CD14-positive monocyte (primary cell): ENCODE measurements at regions not wholly inside any gene's neighbourhood (a gene's known extent, or its start where the extent isn't known, plus 50 kb on each side); places are given as distances from the start of the nearest gene placed in this dataset.

Experiments
- DNase-seq, 3 donors: peaks; one replicate each; pipeline ENCODE4 v3.0.0-alpha.2; 2011 to 2022
- H2AFZ ChIP-seq: 2 replicates; pipeline ENCODE4 v1.6.0; 2012; ENCODE audit warnings: mild to moderate bottlenecking, low read depth, low read length, inconsistent platforms; ENCODE audit not compliant: insufficient read depth, poor library complexity, severe bottlenecking
- H3K27ac ChIP-seq, 2 donors: 1 replicate in 1 of 2; 2 replicates in 1 of 2; pipeline ENCODE4 v1.5.1; 2012 to 2013; ENCODE audit warnings: low read length in 2 of 2, control low read depth in 1 of 2, inconsistent platforms in 1 of 2, low read depth in 1 of 2, mild to moderate bottlenecking in 1 of 2
- H3K27me3 ChIP-seq, 2 donors: one replicate each; pipeline versions ENCODE4 v1.6.0 to v1.6.1; 2011 to 2013; ENCODE audit warnings: low read length in 2 of 2; ENCODE audit not compliant: control insufficient read depth in 2 of 2, insufficient read depth in 2 of 2
- H3K36me3 ChIP-seq, 2 donors: replicated peaks in 1 of 2; 1 replicate in 1 of 2; 2 replicates in 1 of 2; pipeline versions ENCODE4 v1.5.1 to v1.6.1; 2012 to 2013; ENCODE audit warnings: low read length in 2 of 2, control low read depth in 1 of 2, inconsistent platforms in 1 of 2, mild to moderate bottlenecking in 1 of 2; ENCODE audit not compliant: insufficient read depth in 2 of 2, control insufficient read depth in 1 of 2
- H3K4me1 ChIP-seq, 2 donors: 1 replicate in 1 of 2; 2 replicates in 1 of 2; pipeline versions ENCODE4 v1.5.1 to v1.6.1; 2012 to 2013; ENCODE audit warnings: low read length in 2 of 2, control low read depth in 1 of 2, inconsistent platforms in 1 of 2, mild to moderate bottlenecking in 1 of 2, moderate library complexity in 1 of 2; ENCODE audit not compliant: insufficient read depth in 2 of 2, control insufficient read depth in 1 of 2
- H3K4me2 ChIP-seq: replicated peaks from 2 replicates; pipeline ENCODE3; 2012; ENCODE audit warnings: low read length, moderate library complexity, mild to moderate bottlenecking; ENCODE audit not compliant: poor library complexity, severe bottlenecking; ENCODE audit errors: extremely low read depth
- H3K4me3 ChIP-seq, 3 experiments: fragments of 200-600 bp in 1 of 3; sonication (generic) in 1 of 3; replicated peaks in 1 of 3; 1 replicate in 2 of 3; 2 replicates in 1 of 3; pipeline ENCODE4 v1.5.1; 2011 to 2013; ENCODE audit warnings: low read length in 3 of 3, mild to moderate bottlenecking in 3 of 3, control low read depth in 2 of 3, low read depth in 2 of 3, inconsistent platforms in 1 of 3, moderate library complexity in 1 of 3
- H3K79me2 ChIP-seq: 2 replicates; pipeline ENCODE4 v1.6.0; 2012; ENCODE audit warnings: mild to moderate bottlenecking, control low read depth, inconsistent platforms, low read length, moderate library complexity; ENCODE audit not compliant: insufficient read depth
- H3K9ac ChIP-seq: 2 replicates; pipeline ENCODE4 v1.6.0; 2017; ENCODE audit warnings: low read length, mild to moderate bottlenecking; ENCODE audit not compliant: insufficient read depth, poor library complexity, severe bottlenecking
- H3K9me3 ChIP-seq, 2 donors: replicated peaks in 1 of 2; 1 replicate in 1 of 2; 2 replicates in 1 of 2; pipeline versions ENCODE4 v1.5.1 to v1.6.1; 2012 to 2013; ENCODE audit warnings: low read length in 2 of 2, control low read depth in 1 of 2; ENCODE audit not compliant: control insufficient read depth in 1 of 2, insufficient read depth in 1 of 2
- H4K20me1 ChIP-seq: 2 replicates; pipeline ENCODE4 v1.6.0; 2012; ENCODE audit warnings: mild to moderate bottlenecking, low read length, control low read depth, moderate library complexity; ENCODE audit not compliant: insufficient read depth
- H3K27ac Mint-ChIP-seq, 7 donors: one replicate each; pipeline ENCODE4 v1.8.0; 2020; ENCODE audit warnings: mild to moderate bottlenecking in 7 of 7, mixed read lengths in 7 of 7, moderate library complexity in 6 of 7, inconsistent platforms in 2 of 7
- H3K27me3 Mint-ChIP-seq, 3 donors: one replicate each; pipeline ENCODE4 v1.8.0; 2021 to 2022; ENCODE audit warnings: low read depth in 3 of 3, mild to moderate bottlenecking in 3 of 3, mixed read lengths in 3 of 3, moderate library complexity in 3 of 3, inconsistent platforms in 1 of 3
- H3K36me3 Mint-ChIP-seq, 2 donors: one replicate each; pipeline ENCODE4 v1.8.0; 2020; ENCODE audit warnings: mixed read lengths in 2 of 2, inconsistent platforms in 1 of 2, mild to moderate bottlenecking in 1 of 2
- H3K4me1 Mint-ChIP-seq: one replicate; pipeline ENCODE4 v1.8.0; 2020; ENCODE audit warnings: mild to moderate bottlenecking, mixed read lengths
- H3K4me3 Mint-ChIP-seq, 2 donors: one replicate each; pipeline ENCODE4 v1.8.0; 2020; ENCODE audit warnings: mild to moderate bottlenecking in 2 of 2, mixed read lengths in 2 of 2, moderate library complexity in 1 of 2
- H3K9me3 Mint-ChIP-seq, 7 donors: one replicate each; pipeline ENCODE4 v1.8.0; 2020 to 2022; ENCODE audit warnings: mixed read lengths in 7 of 7, mild to moderate bottlenecking in 6 of 7, moderate library complexity in 6 of 7, inconsistent platforms in 2 of 7
- CTCF ChIP-seq: fragments of 200-600 bp; IDR thresholded peaks from one replicate; pipeline ENCODE4 v1.8.0; 2022; ENCODE audit warnings: antibody characterized with exemption, mild to moderate bottlenecking
- WGBS: methylation state at CpG from one replicate; pipeline ENCODE4 v1.1.5; 2013; ENCODE audit warnings: missing lambda C conversion rate; ENCODE audit not compliant: insufficient coverage; 5-methylcytosine and 5-hydroxymethylcytosine counted together
- intact Hi-C, 2 donors: fragments of 100-400 bp; cut with micrococcal nuclease; formaldehyde crosslinking; loops; one replicate each; pipeline versions ENCODE4 v1.15.0 to v1.15.1; 2023

GRCh38 chr9:87392086-87392485, 105.6 kb upstream of the DAPK1 start:
- peaks cover 0 to 7% (median 3%) of the 10 kb centered on the region in 3 donors for H3K27me3 Mint-ChIP-seq
- H3K36me3 Mint-ChIP-seq: no peaks in the 10 kb centered on the region
- no CpG with 5 or more reads among the region's 2 CpGs for WGBS

GRCh38 chr9:87393706-87394230, 103.9 kb upstream of the DAPK1 start:
- Histone ChIP-seq H3K27ac (no peak overlapping the region), H3K27me3 (no peaks in the 10 kb centered on the region), H3K36me3 (no peaks in the 10 kb centered on the region), H2AFZ (no peak overlapping the region), H3K79me2 (no peaks in the 10 kb centered on the region), H3K4me2 (no peak overlapping the region), H4K20me1 (no peaks in the 10 kb centered on the region), H3K9me3 (no peaks in the 10 kb centered on the region), H3K4me1 (no peaks in the 10 kb centered on the region), H3K4me3 (no peak overlapping the region), H3K9ac (no peak overlapping the region)
- DNase-seq: no peak
- no peaks in the 10 kb centered on the region for H3K36me3 Mint-ChIP-seq
- peaks cover 0 to 8% (median 5%) of the 10 kb centered on the region in 7 donors for H3K9me3 Mint-ChIP-seq
- no peak for TF ChIP-seq CTCF
- H3K27me3 Mint-ChIP-seq: peaks cover 0 to 5% (median 2%) of the 10 kb centered on the region in 3 donors
- H3K4me1 Mint-ChIP-seq: no peaks in the 10 kb centered on the region
- peak overlapping the region in 1 of 2 donors; percentile 35 for H3K4me3 Mint-ChIP-seq
- WGBS: 100% methylated on average over 1 of the region's 4 CpGs
- H3K27ac Mint-ChIP-seq: no peak overlapping the region
- intact Hi-C loops: no loop called here

More at GRCh38 chr9:87392086-87392485, 105.6 kb upstream of the DAPK1 start:
- Mint-ChIP-seq H3K4me3 (no peak overlapping the region), H3K27ac (no peak overlapping the region), H3K4me1 (no peaks in the 10 kb centered on the region), H3K9me3 (peaks cover 0 to 5% (median 2%) of the 10 kb centered on the region in 7 donors)
- TF ChIP-seq CTCF: no peak
- Histone ChIP-seq H2AFZ (no peak overlapping the region), H3K27me3 (no peaks in the 10 kb centered on the region), H4K20me1 (no peaks in the 10 kb centered on the region), H3K36me3 (no peaks in the 10 kb centered on the region), H3K4me2 (no peak overlapping the region), H3K79me2 (no peaks in the 10 kb centered on the region), H3K4me1 (no peaks in the 10 kb centered on the region), H3K9ac (no peak overlapping the region), H3K4me3 (no peak overlapping the region), H3K9me3 (no peaks in the 10 kb centered on the region), H3K27ac (no peak overlapping the region)
- intact Hi-C loops: no loop called here
- DNase-seq: no peak
